PFSK-1 (cell line): ENCODE measurements at regions not wholly inside any gene's neighbourhood (a gene's known extent, or its start where the extent isn't known, plus 50 kb on each side); places are given as distances from the start of the nearest gene placed in this dataset.

Source experiments
- POLR2AphosphoS5 ChIP-seq: IDR thresholded peaks from 2 replicates; pipeline ENCODE4 v1.6.1; 2012; ENCODE audit warnings: low read depth, mild to moderate bottlenecking, control low read depth, low read length, moderate library complexity
- SIN3A ChIP-seq: IDR thresholded peaks from 2 replicates; pipeline ENCODE4 v1.6.1; 2012; ENCODE audit warnings: mild to moderate bottlenecking, low read length, moderate library complexity, borderline replicate concordance; ENCODE audit not compliant: insufficient read depth
- TAF1 ChIP-seq: IDR thresholded peaks from 2 replicates; pipeline ENCODE4 v1.6.1; 2012; ENCODE audit warnings: low read length, control low read depth, borderline replicate concordance; ENCODE audit not compliant: insufficient read depth
- TF ChIP-seq, protein P1 (sequence below), 2 experiments: IDR thresholded peaks; 2 replicates each; pipeline versions ENCODE4 v1.6.1 to v1.8.0; 2011 to 2012; ENCODE audit warnings: low read depth in 2 of 2, low read length in 2 of 2, control low read depth in 1 of 2, inconsistent platforms in 1 of 2, mild to moderate bottlenecking in 1 of 2, moderate library complexity in 1 of 2; ENCODE audit not compliant: insufficient read depth in 1 of 2

- TF ChIP-seq, protein P1, sequence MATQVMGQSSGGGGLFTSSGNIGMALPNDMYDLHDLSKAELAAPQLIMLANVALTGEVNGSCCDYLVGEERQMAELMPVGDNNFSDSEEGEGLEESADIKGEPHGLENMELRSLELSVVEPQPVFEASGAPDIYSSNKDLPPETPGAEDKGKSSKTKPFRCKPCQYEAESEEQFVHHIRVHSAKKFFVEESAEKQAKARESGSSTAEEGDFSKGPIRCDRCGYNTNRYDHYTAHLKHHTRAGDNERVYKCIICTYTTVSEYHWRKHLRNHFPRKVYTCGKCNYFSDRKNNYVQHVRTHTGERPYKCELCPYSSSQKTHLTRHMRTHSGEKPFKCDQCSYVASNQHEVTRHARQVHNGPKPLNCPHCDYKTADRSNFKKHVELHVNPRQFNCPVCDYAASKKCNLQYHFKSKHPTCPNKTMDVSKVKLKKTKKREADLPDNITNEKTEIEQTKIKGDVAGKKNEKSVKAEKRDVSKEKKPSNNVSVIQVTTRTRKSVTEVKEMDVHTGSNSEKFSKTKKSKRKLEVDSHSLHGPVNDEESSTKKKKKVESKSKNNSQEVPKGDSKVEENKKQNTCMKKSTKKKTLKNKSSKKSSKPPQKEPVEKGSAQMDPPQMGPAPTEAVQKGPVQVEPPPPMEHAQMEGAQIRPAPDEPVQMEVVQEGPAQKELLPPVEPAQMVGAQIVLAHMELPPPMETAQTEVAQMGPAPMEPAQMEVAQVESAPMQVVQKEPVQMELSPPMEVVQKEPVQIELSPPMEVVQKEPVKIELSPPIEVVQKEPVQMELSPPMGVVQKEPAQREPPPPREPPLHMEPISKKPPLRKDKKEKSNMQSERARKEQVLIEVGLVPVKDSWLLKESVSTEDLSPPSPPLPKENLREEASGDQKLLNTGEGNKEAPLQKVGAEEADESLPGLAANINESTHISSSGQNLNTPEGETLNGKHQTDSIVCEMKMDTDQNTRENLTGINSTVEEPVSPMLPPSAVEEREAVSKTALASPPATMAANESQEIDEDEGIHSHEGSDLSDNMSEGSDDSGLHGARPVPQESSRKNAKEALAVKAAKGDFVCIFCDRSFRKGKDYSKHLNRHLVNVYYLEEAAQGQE (IDR thresholded peaks at IDR 0.05; ENCODE audit: insufficient read depth in 1 of 2, low read depth in 2 of 2, low read length in 2 of 2), result no peak
- TF ChIP-seq POLR2AphosphoS5 (no peak), TAF1 (no peak), SIN3A (no peak)
These were observed 1534.3 kb downstream of the MAT2B start for GRCh38 chr5:165039748-165040147.
